HG03457 (cell line): ENCODE measurements at regions not wholly inside any gene's neighbourhood (a gene's known extent, or its start where the extent isn't known, plus 50 kb on each side); places are given as distances from the start of the nearest gene placed in this dataset.
"Not testable (repeated sequence)": the region's sequence is repeated elsewhere in the genome, so short reads cannot be mapped to it uniquely, and the experiment has no call there.

Source experiments
- ATAC-seq: cut with Tn5 transposase; IDR thresholded peaks from one replicate; pipeline ENCODE4 v1.9.1; 2021; ENCODE audit warnings: moderate number of reproducible peaks; ENCODE audit not compliant: unreplicated experiment

GRCh38 chr7:130942211-130942964 lies 208.4 kb upstream of the KLF14 start:
- no peak for ATAC-seq

- no peak for ATAC-seq
Observed at GRCh38 chr7:130943336-130943901, 209.4 kb upstream of the KLF14 start.

GRCh38 chr7:130943981-130944380 lies 210.0 kb upstream of the KLF14 start:
- ATAC-seq, result no peak

- ATAC-seq, result no peak
Observed at GRCh38 chr7:130944997-130945396, 211.0 kb upstream of the KLF14 start.

- no peak for ATAC-seq
Observed at GRCh38 chr7:130945411-130945811, 211.4 kb upstream of the KLF14 start.

- no peak for ATAC-seq
Observed at GRCh38 chr7:130946114-130946513, 212.1 kb upstream of the KLF14 start.

- ATAC-seq, result no peak
Observed at GRCh38 chr7:130947792-130948580, 214.0 kb upstream of the KLF14 start.

- ATAC-seq, result no peak
Observed at GRCh38 chr7:130948822-130949221, 214.8 kb upstream of the KLF14 start.

GRCh38 chr7:130949550-130949949 lies 215.5 kb upstream of the KLF14 start:
- ATAC-seq, result no peak

- ATAC-seq, result no peak
Observed at GRCh38 chr7:130950054-130950453, 216.0 kb upstream of the KLF14 start.

GRCh38 chr7:130950741-130951140 lies 216.7 kb upstream of the KLF14 start:
- ATAC-seq, result no peak

GRCh38 chr7:130951303-130951975 lies 217.4 kb upstream of the KLF14 start:
- no peak for ATAC-seq

- no peak for ATAC-seq
Observed at GRCh38 chr7:130951976-130952876, 218.2 kb upstream of the KLF14 start.

- ATAC-seq, result no peak
Observed at GRCh38 chr7:130953196-130953595, 219.2 kb upstream of the KLF14 start.

- ATAC-seq, result no peak
Observed at GRCh38 chr7:130954918-130955564, 221.0 kb upstream of the KLF14 start.

- no peak for ATAC-seq
Observed at GRCh38 chr7:130955565-130955919, 221.5 kb upstream of the KLF14 start.

- no peak for ATAC-seq
Observed at GRCh38 chr7:130956417-130957136, 222.6 kb upstream of the KLF14 start.

GRCh38 chr7:130957137-130957513 lies 223.1 kb upstream of the KLF14 start:
- no peak for ATAC-seq

- ATAC-seq, result not testable (repeated sequence)
Observed at GRCh38 chr7:130957722-130958435, 223.9 kb upstream of the KLF14 start.
